A549 (cell line): ENCODE measurements at regions not wholly inside any gene's neighbourhood (a gene's known extent, or its start where the extent isn't known, plus 50 kb on each side); places are given as distances from the start of the nearest gene placed in this dataset.

Experiments
- ATAC-seq, 2 experiments: fragments of 200-7000 bp in 1 of 2; fragments of >200 bp in 1 of 2; cut with Nextera tagmentation in 1 of 2; cut with Tn5 transposase in 1 of 2; 3 replicates each; pipeline versions ENCODE4 v1.8.0 to v1.9.1; 2018 to 2020; ENCODE audit warnings: mild to moderate bottlenecking in 1 of 2, moderate library complexity in 1 of 2
- CTCF ChIA-PET: fragments of 300-600 bp; sonication (Branson Sonifier 250); formaldehyde crosslinking; extraction: SDS; loops from one replicate; lab custom pipeline; 2021; ENCODE audit warnings: antibody characterized with exemption, inconsistent platforms; lab: Yijun Ruan, JAX
- POLR2A ChIA-PET: fragments of 350-600 bp; formaldehyde crosslinking; extraction: SDS; loops from one replicate; lab custom pipeline; 2021; ENCODE audit warnings: antibody characterized with exemption, inconsistent platforms; lab: Yijun Ruan, JAX
- DNase-seq, 2 experiments: peaks; one replicate each; pipeline versions ENCODE4 v3.0.0 to v3.0.0-alpha.2; 2011 to 2016; ENCODE audit warnings: low read depth in 1 of 2, low spot score in 1 of 2
- FAIRE-seq: peaks from 2 replicates; lab custom pipeline; 2011; peaks lifted over from hg19 to GRCh38; lab: Jason Lieb, UNC
- H3K27ac ChIP-seq, 2 experiments: fragments of >200 bp; sonication (Bioruptor Twin); formaldehyde crosslinking; 3 replicates each; pipeline ENCODE4 v1.5.1; 2016 to 2017
- H3K4me1 ChIP-seq: fragments of >200 bp; sonication (Bioruptor Twin); formaldehyde crosslinking; 3 replicates; pipeline ENCODE4 v1.6.1; 2016
- H3K4me2 ChIP-seq: fragments of >200 bp; sonication (Bioruptor Twin); formaldehyde crosslinking; 3 replicates; pipeline ENCODE4 v1.6.1; 2016
- H3K4me3 ChIP-seq: fragments of >200 bp; sonication (Bioruptor Twin); formaldehyde crosslinking; 3 replicates; pipeline ENCODE4 v1.5.1; 2016
- H3K9me3 ChIP-seq: fragments of >200 bp; sonication (Bioruptor Twin); formaldehyde crosslinking; 3 replicates; pipeline ENCODE4 v1.6.1; 2016
- CEBPB ChIP-seq, 2 experiments: fragments of >200 bp in 1 of 2; sonication (Bioruptor Twin) in 1 of 2; formaldehyde crosslinking in 1 of 2; IDR thresholded peaks; 2 replicates each; pipeline ENCODE4 v1.6.1; 2012 to 2016
- FOXS1 ChIP-seq: fragments of 250-450 bp; sonication (Bioruptor Pico); IDR thresholded peaks from 2 replicates; pipeline ENCODE4 v1.5.0; 2020; ENCODE audit warnings: mild to moderate bottlenecking, moderate library complexity
- HOXB13 ChIP-seq: fragments of 250-450 bp; sonication (Bioruptor Pico); IDR thresholded peaks from 2 replicates; pipeline ENCODE4 v1.5.0; 2020; ENCODE audit warnings: low read depth, mild to moderate bottlenecking, moderate library complexity
- JUN ChIP-seq, 2 experiments: fragments of >200 bp; sonication (Bioruptor Twin); formaldehyde crosslinking; IDR thresholded peaks; 2 replicates in 1 of 2; 3 replicates in 1 of 2; pipeline ENCODE4 v1.6.1; 2016 to 2017
- KDM1A ChIP-seq: fragments of 200-600 bp; sonication (generic); IDR thresholded peaks from 2 replicates; pipeline ENCODE4 v1.6.1; 2016; ENCODE audit warnings: low read depth, mild to moderate bottlenecking
- MAFK ChIP-seq: fragments of 450-650 bp; IDR thresholded peaks from 2 replicates; pipeline ENCODE4 v1.6.1; 2014; ENCODE audit not compliant: partially characterized antibody
- MAZ ChIP-seq: fragments of 150-350 bp; IDR thresholded peaks from 2 replicates; pipeline ENCODE4 v1.6.1; 2014; ENCODE audit warnings: antibody characterized with exemption, low read depth, low read length, borderline replicate concordance
- NFE2L2 ChIP-seq: fragments of 150-350 bp; conservative IDR thresholded peaks from 2 replicates; pipeline ENCODE4 v1.6.1; 2014; ENCODE audit warnings: low read length
- POLR2A ChIP-seq: IDR thresholded peaks from 2 replicates; pipeline ENCODE4 v1.6.1; 2012; ENCODE audit warnings: mild to moderate bottlenecking, low read length
- POLR2AphosphoS2 ChIP-seq: conservative IDR thresholded peaks from 2 replicates; pipeline ENCODE4 v1.6.1; 2012; ENCODE audit warnings: low read length, improper control_type of control experiment, inconsistent platforms
- RAD21 ChIP-seq, 2 experiments: fragments of >200 bp in 1 of 2; sonication (Bioruptor Twin) in 1 of 2; formaldehyde crosslinking in 1 of 2; IDR thresholded peaks in 1 of 2; conservative IDR thresholded peaks in 1 of 2; 2 replicates in 1 of 2; 3 replicates in 1 of 2; pipeline ENCODE4 v1.6.1; 2012 to 2018; ENCODE audit warnings: inconsistent platforms in 1 of 2
- RARB ChIP-seq: fragments of 250-450 bp; sonication (Bioruptor Pico); IDR thresholded peaks from 2 replicates; pipeline ENCODE4 v1.8.0; 2021; ENCODE audit warnings: mild to moderate bottlenecking, moderate library complexity
- RCOR1 ChIP-seq: fragments of 150-350 bp; IDR thresholded peaks from 2 replicates; pipeline ENCODE4 v1.6.1; 2014; ENCODE audit warnings: antibody characterized with exemption, low read length, low read depth
- RNF2 ChIP-seq: fragments of 200-600 bp; sonication (generic); IDR thresholded peaks from 2 replicates; pipeline ENCODE4 v1.6.1; 2016; ENCODE audit warnings: low read depth, mild to moderate bottlenecking, antibody characterized with exemption, moderate library complexity, borderline replicate concordance
- TP53 ChIP-seq: fragments of 250-450 bp; sonication (Bioruptor Pico); IDR thresholded peaks from 2 replicates; pipeline ENCODE4 v1.5.0; 2021; ENCODE audit warnings: mild to moderate bottlenecking, moderate library complexity
- WGBS: methylation state at CpG from one replicate; pipeline ENCODE4 v1.1.6; 2017; ENCODE audit errors: missing lambda C conversion rate; 5-methylcytosine and 5-hydroxymethylcytosine counted together

GRCh38 chr1:173128742-173129141, 78.0 kb upstream of the TNFSF18 start:
- Histone ChIP-seq H3K4me3 (no peak overlapping the region), H3K9me3 (no peaks in the 10 kb centered on the region), H3K27ac (no peak overlapping the region), H3K4me1 (peaks cover 17% of the 10 kb centered on the region), H3K4me2 (peak overlapping the region; percentile 56; the same call in 1 of the 3 replicates)
- 80% methylated on average over 2 of the region's 2 CpGs for WGBS
- no peak for DNase-seq
- TF ChIP-seq HOXB13 (CRISPR knock-in tag): no peak
- TF ChIP-seq MAZ: no peak
- no peak for TF ChIP-seq KDM1A
- ChIA-PET POLR2A (no interaction called here), CTCF (no interaction called here)
- no peak for FAIRE-seq
- ATAC-seq: no peak

GRCh38 chr1:173127369-173128307, 76.9 kb upstream of the TNFSF18 start:
- CTCF ChIA-PET: no interaction called here
- POLR2A ChIA-PET: no interaction called here
- H3K27ac ChIP-seq: no peak overlapping the region
- TF ChIP-seq CEBPB (IDR thresholded peaks at IDR 0.05) (peak; percentile 63 to 78; a peak in 3 of 4 replicates), JUN (IDR thresholded peaks at IDR 0.05) (no peak), RAD21 (conservative IDR thresholded peaks at IDR 0.05 in 1 of 2, IDR thresholded peaks at IDR 0.05 in 1 of 2) (no peak), MAFK (no peak), RCOR1 (no peak), FOXS1 (no peak), POLR2AphosphoS2 (no peak)
- FAIRE-seq: no peak
- no peak overlapping the region for H3K4me3 ChIP-seq
- no peaks in the 10 kb centered on the region for H3K9me3 ChIP-seq
- no peak for DNase-seq
- peak overlapping the region; percentile 56 for H3K4me2 ChIP-seq
- 52% methylated on average over 12 of the region's 12 CpGs for WGBS
- ATAC-seq: no peak
- peaks cover 28% of the 10 kb centered on the region for H3K4me1 ChIP-seq

- Histone ChIP-seq H3K4me2 (no peak overlapping the region), H3K9me3 (no peaks in the 10 kb centered on the region), H3K4me1 (peaks cover 31% of the 10 kb centered on the region), H3K27ac (no peak overlapping the region), H3K4me3 (no peak overlapping the region)
- CTCF ChIA-PET: no interaction called here
- ATAC-seq (no peak), DNase-seq (no peak), FAIRE-seq (no peak)
- no peak for TF ChIP-seq RNF2
- TF ChIP-seq NFE2L2: no peak
- no peak for TF ChIP-seq POLR2A
- no peak for TF ChIP-seq TP53 (CRISPR knock-in tag)
- POLR2A ChIA-PET: no interaction called here
- 82% methylated on average over 2 of the region's 2 CpGs for WGBS
These were observed 75.7 kb upstream of the TNFSF18 start for GRCh38 chr1:173126421-173126820.

GRCh38 chr1:173122958-173123852, 72.5 kb upstream of the TNFSF18 start:
- WGBS: 54% methylated on average over 12 of the region's 12 CpGs
- CTCF ChIA-PET: interaction anchor here (0.7 kb wide), 1 partner anchor 22 kb away, joined by 3 read pairs; no protein-coding TSS in a partner anchor
- POLR2A ChIA-PET: no interaction called here
- Histone ChIP-seq H3K27ac (peak overlapping the region; percentile 58 to 77), H3K4me1 (peaks cover 25% of the 10 kb centered on the region), H3K4me2 (peak overlapping the region; percentile 70), H3K4me3 (no peak overlapping the region), H3K9me3 (no peaks in the 10 kb centered on the region)
- FAIRE-seq: no peak
- TF ChIP-seq RARB (CRISPR knock-in tag): no peak
- peak in 1 of 2 experiments; percentile 17; a peak in 1 of 4 replicates for TF ChIP-seq CEBPB (IDR thresholded peaks at IDR 0.05)
- ATAC-seq: peak; percentile 77 to 82
- DNase-seq: peak; percentile 10 to 51
